Osteocyte (in vitro differentiated cells): ENCODE measurements at regions not wholly inside any gene's neighbourhood (a gene's known extent, or its start where the extent isn't known, plus 50 kb on each side); places are given as distances from the start of the nearest gene placed in this dataset.

Source experiments
- DNase-seq: peaks from one replicate; pipeline ENCODE4 v3.0.0; 2021; ENCODE audit warnings: mixed read lengths; ENCODE audit not compliant: unreplicated experiment; ENCODE audit errors: extremely low spot score
- H3K27ac Mint-ChIP-seq: one replicate; pipeline ENCODE4 v1.8.0; 2021; ENCODE audit warnings: mild to moderate bottlenecking, mixed read lengths; ENCODE audit not compliant: unreplicated experiment
- H3K27me3 Mint-ChIP-seq: one replicate; pipeline ENCODE4 v1.8.0; 2021; ENCODE audit warnings: mixed read lengths; ENCODE audit not compliant: unreplicated experiment
- H3K36me3 Mint-ChIP-seq: one replicate; pipeline ENCODE4 v1.8.0; 2021; ENCODE audit warnings: mixed read lengths; ENCODE audit not compliant: unreplicated experiment
- H3K4me1 Mint-ChIP-seq: one replicate; pipeline ENCODE4 v1.8.0; 2021; ENCODE audit warnings: mixed read lengths; ENCODE audit not compliant: unreplicated experiment
- H3K4me3 Mint-ChIP-seq: one replicate; pipeline ENCODE4 v1.8.0; 2021; ENCODE audit warnings: mild to moderate bottlenecking, moderate library complexity, mixed read lengths; ENCODE audit not compliant: unreplicated experiment
- H3K9me3 Mint-ChIP-seq: one replicate; pipeline ENCODE4 v1.8.0; 2021; ENCODE audit warnings: mixed read lengths; ENCODE audit not compliant: unreplicated experiment
- TF ChIP-seq, protein P1 (sequence below): fragments of 200-600 bp; sonication (generic); IDR thresholded peaks from 2 replicates; pipeline ENCODE4 v1.5.0; 2021; ENCODE audit warnings: antibody characterized with exemption, mild to moderate bottlenecking, moderate library complexity

DNA sequence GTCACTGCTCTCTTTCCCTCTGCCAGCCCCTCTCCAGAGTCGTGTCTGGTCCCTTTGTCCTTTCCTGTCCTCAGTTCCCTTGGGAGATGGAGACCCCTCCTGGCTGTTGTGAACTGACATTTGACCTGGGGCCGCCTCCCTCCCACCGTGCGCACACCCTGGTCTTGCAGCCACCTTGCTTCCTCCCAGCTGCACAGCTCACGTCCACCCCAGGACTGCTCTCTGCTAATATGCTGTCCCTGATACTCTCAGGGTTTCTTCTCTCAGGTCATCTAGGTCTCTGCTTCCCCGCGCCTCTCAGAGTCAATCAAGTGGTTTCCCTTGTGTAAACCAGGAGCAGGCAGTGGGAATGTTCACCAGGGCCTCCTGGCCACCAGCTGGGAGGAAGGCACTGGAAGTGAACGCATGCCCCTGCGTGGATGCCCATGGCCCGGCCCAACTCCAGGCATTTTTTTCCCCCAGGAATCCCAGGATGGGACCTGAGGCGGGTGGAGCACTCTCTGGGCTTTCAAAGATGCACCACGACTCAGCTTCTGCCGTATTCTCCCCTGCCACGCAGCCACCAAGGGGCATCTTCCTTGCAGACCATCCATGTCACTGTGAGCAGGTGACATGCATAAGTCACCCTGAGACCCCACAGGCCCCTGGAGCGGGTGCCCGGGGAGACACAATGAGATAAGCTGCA is 142.4 kb downstream of the OLFM1 start:
- Mint-ChIP-seq H3K36me3 (peaks cover 3% of the 10 kb centered on the region), H3K9me3 (peaks cover 9% of the 10 kb centered on the region), H3K27me3 (peaks cover 14% of the 10 kb centered on the region), H3K27ac (no peak overlapping the region), H3K4me1 (no peaks in the 10 kb centered on the region), H3K4me3 (no peak overlapping the region)
- TF ChIP-seq, protein P1, sequence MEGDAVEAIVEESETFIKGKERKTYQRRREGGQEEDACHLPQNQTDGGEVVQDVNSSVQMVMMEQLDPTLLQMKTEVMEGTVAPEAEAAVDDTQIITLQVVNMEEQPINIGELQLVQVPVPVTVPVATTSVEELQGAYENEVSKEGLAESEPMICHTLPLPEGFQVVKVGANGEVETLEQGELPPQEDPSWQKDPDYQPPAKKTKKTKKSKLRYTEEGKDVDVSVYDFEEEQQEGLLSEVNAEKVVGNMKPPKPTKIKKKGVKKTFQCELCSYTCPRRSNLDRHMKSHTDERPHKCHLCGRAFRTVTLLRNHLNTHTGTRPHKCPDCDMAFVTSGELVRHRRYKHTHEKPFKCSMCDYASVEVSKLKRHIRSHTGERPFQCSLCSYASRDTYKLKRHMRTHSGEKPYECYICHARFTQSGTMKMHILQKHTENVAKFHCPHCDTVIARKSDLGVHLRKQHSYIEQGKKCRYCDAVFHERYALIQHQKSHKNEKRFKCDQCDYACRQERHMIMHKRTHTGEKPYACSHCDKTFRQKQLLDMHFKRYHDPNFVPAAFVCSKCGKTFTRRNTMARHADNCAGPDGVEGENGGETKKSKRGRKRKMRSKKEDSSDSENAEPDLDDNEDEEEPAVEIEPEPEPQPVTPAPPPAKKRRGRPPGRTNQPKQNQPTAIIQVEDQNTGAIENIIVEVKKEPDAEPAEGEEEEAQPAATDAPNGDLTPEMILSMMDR = no peak
- no peak for DNase-seq

DNA sequence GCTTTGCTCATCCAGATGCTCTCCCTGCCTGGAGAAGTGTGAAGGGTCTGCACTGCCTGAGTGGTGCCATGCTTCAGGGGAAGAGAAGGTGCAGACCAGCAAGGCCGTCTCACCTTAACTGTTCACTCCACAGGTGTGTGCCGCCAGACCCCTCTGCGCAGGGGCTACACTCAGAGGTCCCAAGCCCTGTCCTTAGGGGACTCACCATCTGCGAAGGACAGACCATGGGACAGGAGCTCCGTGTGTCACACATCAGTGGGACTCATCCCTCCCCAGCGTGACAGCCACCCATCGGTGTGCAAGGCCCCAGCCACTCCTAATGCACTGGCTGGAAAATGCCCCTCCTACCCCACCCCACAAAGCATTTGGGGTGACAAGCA is 142.9 kb downstream of the OLFM1 start:
- no peak for DNase-seq
- Mint-ChIP-seq H3K27me3 (peaks cover 14% of the 10 kb centered on the region), H3K4me3 (no peak overlapping the region), H3K27ac (no peak overlapping the region), H3K4me1 (no peaks in the 10 kb centered on the region), H3K9me3 (peaks cover 9% of the 10 kb centered on the region), H3K36me3 (peaks cover 3% of the 10 kb centered on the region)
- TF ChIP-seq, protein P1 = no peak

DNA sequence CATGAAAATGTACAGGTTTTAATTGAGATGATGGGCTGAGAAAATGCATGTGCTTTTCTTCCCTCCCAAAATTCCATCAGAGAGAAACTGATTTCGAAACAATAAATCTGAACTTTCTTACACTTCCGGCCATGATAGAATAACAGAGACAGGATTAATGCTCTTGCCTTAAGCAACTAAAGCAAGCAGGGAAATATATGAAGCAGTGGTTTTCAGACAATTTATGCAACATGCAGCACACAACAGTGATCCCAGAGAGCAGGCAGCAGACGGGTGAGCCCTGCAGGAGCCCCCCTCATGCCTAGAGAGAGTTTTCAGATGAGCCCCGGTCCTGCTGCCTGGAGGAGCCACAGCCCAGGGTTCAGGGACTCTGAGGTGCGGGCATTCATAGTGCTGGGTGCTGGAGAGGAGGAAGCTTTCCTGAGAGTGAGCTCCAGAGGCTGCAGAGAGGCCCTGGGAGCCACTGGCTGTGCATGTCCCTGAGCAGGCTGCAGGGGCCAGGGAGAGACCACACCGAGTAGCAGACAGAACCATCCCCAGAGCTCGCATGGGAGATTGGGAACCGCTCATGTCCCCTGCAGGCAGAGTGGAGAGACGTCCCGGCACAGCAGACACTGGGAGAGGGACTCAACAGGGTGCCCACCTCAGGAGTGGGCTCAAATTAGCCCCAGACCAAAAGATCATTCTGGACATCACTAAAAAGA is 143.5 kb downstream of the OLFM1 start:
- H3K27me3 Mint-ChIP-seq = peaks cover 14% of the 10 kb centered on the region
- peaks cover 3% of the 10 kb centered on the region for H3K36me3 Mint-ChIP-seq
- TF ChIP-seq, protein P1 = no peak
- H3K27ac Mint-ChIP-seq = no peak overlapping the region
- H3K4me1 Mint-ChIP-seq = no peaks in the 10 kb centered on the region
- no peak for DNase-seq
- peaks cover 9% of the 10 kb centered on the region for H3K9me3 Mint-ChIP-seq
- H3K4me3 Mint-ChIP-seq = no peak overlapping the region

DNA sequence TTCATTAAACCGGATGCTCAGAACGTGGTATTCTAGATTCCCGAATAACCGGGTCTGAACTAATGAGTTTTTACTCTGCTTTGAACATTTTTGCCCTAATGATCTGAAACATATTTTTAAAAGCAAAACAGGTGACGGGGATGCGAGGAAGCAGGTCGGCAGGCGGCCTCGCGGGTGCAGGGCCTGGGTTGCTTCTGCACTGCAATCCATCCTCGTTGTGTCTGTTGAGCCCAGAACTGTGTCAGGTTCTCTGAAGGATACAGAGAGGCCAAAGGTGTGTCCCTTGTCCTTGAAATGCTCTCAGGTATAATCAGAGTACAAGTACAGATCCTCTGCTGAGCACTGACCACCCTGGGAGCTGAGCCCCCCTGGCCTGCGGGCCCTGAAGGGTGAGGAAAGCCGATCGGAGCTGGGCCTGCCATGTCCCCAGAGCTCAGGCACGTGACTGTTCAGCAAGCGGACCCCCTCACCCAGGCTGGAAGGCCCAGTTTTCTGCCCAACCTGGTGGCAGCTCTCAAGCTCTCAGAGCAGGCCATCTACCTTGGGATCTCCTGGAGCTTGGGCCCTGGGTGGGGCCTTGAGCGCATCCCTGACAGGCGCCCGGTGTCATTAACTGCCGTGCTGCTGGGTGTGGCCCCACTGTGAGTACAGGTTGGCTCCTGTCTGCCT is 151.8 kb downstream of the OLFM1 start:
- Mint-ChIP-seq H3K9me3 (no peaks in the 10 kb centered on the region), H3K4me1 (no peaks in the 10 kb centered on the region), H3K27me3 (peaks cover 2% of the 10 kb centered on the region), H3K27ac (no peak overlapping the region), H3K4me3 (no peak overlapping the region), H3K36me3 (no peaks in the 10 kb centered on the region)
- no peak for DNase-seq
- TF ChIP-seq, protein P1 = no peak

DNA sequence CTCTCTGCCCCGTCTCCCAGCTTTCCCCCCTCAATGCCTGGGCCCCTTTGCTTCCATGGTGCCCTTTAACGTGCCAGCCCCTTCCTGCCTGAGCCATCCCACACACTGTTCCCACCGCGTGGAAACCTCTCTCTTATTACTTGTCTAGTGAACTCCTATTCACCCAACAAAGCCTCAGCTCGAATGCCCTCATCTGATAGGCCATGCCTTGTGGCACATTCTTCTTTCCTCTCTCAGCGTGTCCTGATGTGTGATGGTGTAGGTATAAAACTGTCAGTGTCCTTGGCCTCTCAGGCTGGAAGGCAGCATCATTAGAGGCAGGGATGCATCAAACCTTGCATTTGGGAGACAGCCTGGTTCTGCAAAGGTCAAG is 152.3 kb downstream of the OLFM1 start:
- H3K27me3 Mint-ChIP-seq = peaks cover 2% of the 10 kb centered on the region
- DNase-seq = no peak
- H3K9me3 Mint-ChIP-seq = no peaks in the 10 kb centered on the region
- no peak overlapping the region for H3K4me3 Mint-ChIP-seq
- no peaks in the 10 kb centered on the region for H3K4me1 Mint-ChIP-seq
- TF ChIP-seq, protein P1 = no peak
- no peaks in the 10 kb centered on the region for H3K36me3 Mint-ChIP-seq
- no peak overlapping the region for H3K27ac Mint-ChIP-seq
